KMS-11 (cell line): ENCODE measurements at regions not wholly inside any gene's neighbourhood (a gene's known extent, or its start where the extent isn't known, plus 50 kb on each side); places are given as distances from the start of the nearest gene placed in this dataset.

ENCODE experiments used
- H2AFZ ChIP-seq: fragments of 200-600 bp; sonication (generic); 2 replicates; pipeline ENCODE4 v1.6.1; 2016; ENCODE audit warnings: antibody characterized with exemption, mixed run types, low read depth
- H3K27ac ChIP-seq: fragments of 200-600 bp; sonication (generic); 2 replicates; pipeline ENCODE4 v1.6.1; 2016; ENCODE audit warnings: mild to moderate bottlenecking, mixed run types
- H3K27me3 ChIP-seq: fragments of 200-600 bp; sonication (generic); 2 replicates; pipeline ENCODE4 v1.6.1; 2017; ENCODE audit warnings: mild to moderate bottlenecking, low read depth, mixed run types, moderate library complexity; ENCODE audit not compliant: insufficient read depth
- H3K36me3 ChIP-seq: fragments of 200-600 bp; sonication (generic); 2 replicates; pipeline ENCODE4 v1.6.1; 2017; ENCODE audit warnings: mild to moderate bottlenecking, mixed run types; ENCODE audit not compliant: insufficient read depth
- H3K4me1 ChIP-seq: fragments of 200-600 bp; sonication (generic); 2 replicates; pipeline ENCODE4 v1.6.1; 2016; ENCODE audit warnings: mild to moderate bottlenecking, low read depth, mixed run types; ENCODE audit not compliant: poor library complexity, severe bottlenecking
- H3K4me2 ChIP-seq: fragments of 200-600 bp; sonication (generic); 2 replicates; pipeline ENCODE4 v1.7.0; 2016; ENCODE audit warnings: mild to moderate bottlenecking, mixed run types
- H3K4me3 ChIP-seq: fragments of 200-600 bp; sonication (generic); IDR thresholded peaks from 2 replicates; pipeline ENCODE4 v1.6.1; 2017; ENCODE audit warnings: low read depth, low read length, mixed read lengths; ENCODE audit not compliant: insufficient read depth
- H3K79me2 ChIP-seq: fragments of 200-600 bp; sonication (generic); 2 replicates; pipeline ENCODE4 v1.6.1; 2016; ENCODE audit warnings: low read depth, mixed run types; ENCODE audit not compliant: insufficient read depth
- H3K9ac ChIP-seq: fragments of 200-600 bp; sonication (generic); 2 replicates; pipeline ENCODE4 v1.6.1; 2016; ENCODE audit warnings: mild to moderate bottlenecking, mixed run types
- H4K20me1 ChIP-seq: fragments of 200-600 bp; sonication (generic); 2 replicates; pipeline ENCODE4 v1.6.1; 2016; ENCODE audit warnings: mild to moderate bottlenecking, mixed run types; ENCODE audit not compliant: insufficient read depth
- CTCF ChIP-seq: fragments of 200-600 bp; sonication (generic); conservative IDR thresholded peaks from 2 replicates; pipeline ENCODE4 v1.6.1; 2017; ENCODE audit warnings: low read depth, mild to moderate bottlenecking, antibody characterized with exemption, low read length, moderate library complexity, mixed read lengths

GRCh38 chr9:28293369-28294090, 720.2 kb upstream of the C9orf72 start:
- H3K4me2 ChIP-seq = no peak overlapping the region

GRCh38 chr9:28301281-28301680, 728.0 kb upstream of the C9orf72 start:
- Histone ChIP-seq H3K4me3 (no peak overlapping the region), H3K4me2 (no peak overlapping the region), H2AFZ (no peak overlapping the region), H3K9ac (no peak overlapping the region), H4K20me1 (no peaks in the 10 kb centered on the region), H3K36me3 (no peaks in the 10 kb centered on the region), H3K27ac (no peak overlapping the region), H3K27me3 (no peaks in the 10 kb centered on the region), H3K79me2 (no peaks in the 10 kb centered on the region), H3K4me1 (no peaks in the 10 kb centered on the region)
- no peak for TF ChIP-seq CTCF

More at GRCh38 chr9:28293369-28294090, 720.2 kb upstream of the C9orf72 start:
- Histone ChIP-seq H3K27ac (no peak overlapping the region), H4K20me1 (no peaks in the 10 kb centered on the region), H3K36me3 (no peaks in the 10 kb centered on the region), H3K9ac (no peak overlapping the region), H3K27me3 (no peaks in the 10 kb centered on the region), H3K79me2 (no peaks in the 10 kb centered on the region), H2AFZ (no peak overlapping the region), H3K4me1 (no peaks in the 10 kb centered on the region), H3K4me3 (no peak overlapping the region)
- TF ChIP-seq CTCF = no peak

- TF ChIP-seq CTCF = no peak
- Histone ChIP-seq H3K4me1 (no peaks in the 10 kb centered on the region), H3K79me2 (no peaks in the 10 kb centered on the region), H4K20me1 (no peaks in the 10 kb centered on the region), H3K4me2 (no peak overlapping the region), H2AFZ (no peak overlapping the region), H3K4me3 (no peak overlapping the region), H3K27ac (no peak overlapping the region), H3K36me3 (no peaks in the 10 kb centered on the region), H3K27me3 (no peaks in the 10 kb centered on the region), H3K9ac (no peak overlapping the region)
Measured at GRCh38 chr9:28317745-28318144, 744.5 kb upstream of the C9orf72 start.

GRCh38 chr9:28318515-28318914, 745.2 kb upstream of the C9orf72 start:
- H3K27me3 ChIP-seq = no peaks in the 10 kb centered on the region
- no peak overlapping the region for H3K4me3 ChIP-seq
- TF ChIP-seq CTCF = no peak
- H4K20me1 ChIP-seq = no peaks in the 10 kb centered on the region
- H3K36me3 ChIP-seq = no peaks in the 10 kb centered on the region
- no peaks in the 10 kb centered on the region for H3K4me1 ChIP-seq
- no peak overlapping the region for H3K27ac ChIP-seq
- H3K79me2 ChIP-seq = no peaks in the 10 kb centered on the region
- H2AFZ ChIP-seq = no peak overlapping the region
- no peak overlapping the region for H3K9ac ChIP-seq
- H3K4me2 ChIP-seq = no peak overlapping the region
